C4-2B (cell line): ENCODE measurements at regions not wholly inside any gene's neighbourhood (a gene's known extent, or its start where the extent isn't known, plus 50 kb on each side); places are given as distances from the start of the nearest gene placed in this dataset.

ENCODE experiments used
- H3K27ac ChIP-seq: fragments of 450-650 bp; 2 replicates; pipeline ENCODE4 v1.5.1; 2017
- ZFX ChIP-seq: fragments of 450-650 bp; IDR thresholded peaks from 2 replicates; pipeline ENCODE4 v1.6.1; 2017
- TF ChIP-seq, protein P1 (sequence below): fragments of 450-650 bp; conservative IDR thresholded peaks from 2 replicates; pipeline ENCODE4 v1.5.1; 2017; ENCODE audit warnings: mild to moderate bottlenecking

DNA sequence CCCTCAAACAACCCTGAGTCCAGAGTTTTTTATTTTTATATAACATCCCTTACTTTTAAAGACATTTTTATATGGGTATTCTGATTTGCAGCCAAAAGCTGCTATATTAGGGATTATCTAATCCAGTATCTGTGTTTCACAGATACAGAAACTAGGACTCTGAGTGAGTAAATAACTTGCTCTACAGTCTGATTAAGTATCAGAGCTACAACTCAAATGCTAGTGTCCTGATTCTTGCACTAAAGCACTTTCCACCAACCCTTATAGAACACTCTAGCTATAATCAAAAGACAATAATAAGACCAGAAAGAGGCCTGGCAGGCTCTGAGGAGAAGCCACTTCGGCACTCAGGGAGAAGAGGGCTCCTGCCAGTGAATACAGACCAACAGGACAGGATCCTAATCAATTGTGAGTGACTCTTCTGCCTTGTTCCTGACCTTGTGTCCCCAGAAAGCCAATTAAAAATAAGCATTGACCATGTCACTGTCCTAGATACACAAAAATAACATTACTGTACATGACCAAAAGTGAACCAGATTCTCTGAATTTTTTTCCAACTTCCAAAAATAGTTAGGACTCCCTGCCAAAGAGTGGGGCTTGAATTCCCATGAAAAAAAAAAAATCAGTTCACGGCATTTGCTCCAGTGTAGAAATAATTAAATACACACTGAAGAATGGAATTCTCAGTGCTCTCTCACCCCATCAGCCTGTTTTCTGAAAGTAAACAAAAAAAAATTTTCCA, 63.6 kb upstream of the MAP3K1 start:
- TF ChIP-seq, protein P1, sequence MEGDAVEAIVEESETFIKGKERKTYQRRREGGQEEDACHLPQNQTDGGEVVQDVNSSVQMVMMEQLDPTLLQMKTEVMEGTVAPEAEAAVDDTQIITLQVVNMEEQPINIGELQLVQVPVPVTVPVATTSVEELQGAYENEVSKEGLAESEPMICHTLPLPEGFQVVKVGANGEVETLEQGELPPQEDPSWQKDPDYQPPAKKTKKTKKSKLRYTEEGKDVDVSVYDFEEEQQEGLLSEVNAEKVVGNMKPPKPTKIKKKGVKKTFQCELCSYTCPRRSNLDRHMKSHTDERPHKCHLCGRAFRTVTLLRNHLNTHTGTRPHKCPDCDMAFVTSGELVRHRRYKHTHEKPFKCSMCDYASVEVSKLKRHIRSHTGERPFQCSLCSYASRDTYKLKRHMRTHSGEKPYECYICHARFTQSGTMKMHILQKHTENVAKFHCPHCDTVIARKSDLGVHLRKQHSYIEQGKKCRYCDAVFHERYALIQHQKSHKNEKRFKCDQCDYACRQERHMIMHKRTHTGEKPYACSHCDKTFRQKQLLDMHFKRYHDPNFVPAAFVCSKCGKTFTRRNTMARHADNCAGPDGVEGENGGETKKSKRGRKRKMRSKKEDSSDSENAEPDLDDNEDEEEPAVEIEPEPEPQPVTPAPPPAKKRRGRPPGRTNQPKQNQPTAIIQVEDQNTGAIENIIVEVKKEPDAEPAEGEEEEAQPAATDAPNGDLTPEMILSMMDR: no peak
- no peak for TF ChIP-seq ZFX
- H3K27ac ChIP-seq: no peak overlapping the region

DNA sequence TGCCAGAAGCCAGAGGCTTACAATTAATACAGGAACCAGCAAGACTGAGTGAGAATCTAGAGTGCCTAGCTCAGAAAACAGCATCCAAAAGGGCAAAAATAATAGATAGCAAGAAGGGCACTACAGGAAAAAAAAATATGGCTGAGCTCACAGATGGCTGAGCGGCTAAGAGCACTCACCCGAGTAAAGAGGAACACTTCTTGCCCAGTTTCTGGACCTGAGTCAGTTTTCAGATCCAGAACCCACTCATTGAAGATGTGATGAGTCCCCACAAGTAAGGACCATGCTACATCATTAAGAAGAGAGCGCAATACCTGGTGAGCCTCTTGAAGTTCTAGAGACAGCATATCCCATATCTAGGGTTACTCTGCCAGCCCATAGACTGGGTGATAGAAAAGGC, 65.5 kb upstream of the MAP3K1 start:
- H3K27ac ChIP-seq: no peak overlapping the region
- no peak for TF ChIP-seq ZFX

DNA sequence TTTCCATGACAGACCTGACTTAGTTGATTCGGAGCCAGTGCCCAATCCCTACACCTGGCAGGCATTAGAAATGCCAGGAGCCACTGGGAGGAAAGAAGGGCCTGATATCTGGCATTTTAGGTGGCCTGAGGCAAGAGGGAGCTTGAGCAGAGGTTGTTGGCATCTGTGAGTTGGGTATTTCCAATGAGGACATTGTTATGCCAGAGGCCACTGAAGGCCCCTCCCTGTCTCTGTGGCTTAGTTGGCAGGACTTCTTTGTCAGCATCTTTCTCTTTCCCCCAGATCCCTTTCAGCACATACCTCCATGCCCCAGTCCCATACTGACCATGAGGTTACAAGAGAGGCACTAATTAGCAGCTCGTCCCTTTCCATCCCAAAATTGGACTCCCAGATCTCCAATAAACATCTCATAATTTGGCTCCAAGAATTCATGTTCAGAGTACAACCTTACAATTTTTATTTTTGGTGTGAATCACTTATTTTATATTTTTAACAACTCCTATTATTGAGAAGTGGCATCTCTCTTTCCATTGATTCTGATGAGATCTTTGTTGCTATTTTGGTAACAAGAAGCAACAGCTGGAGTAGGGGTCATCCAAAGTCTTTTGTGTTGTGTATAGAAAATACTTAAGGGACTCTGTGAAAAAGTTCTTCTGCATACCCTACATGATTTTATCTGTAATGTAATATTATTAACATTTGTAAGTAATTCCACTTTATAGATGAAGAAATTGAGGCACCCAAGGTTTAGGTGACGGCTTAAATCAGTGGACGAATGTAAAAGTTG, 68.6 kb upstream of the MAP3K1 start:
- TF ChIP-seq ZFX: no peak
- TF ChIP-seq, protein P1: no peak
- H3K27ac ChIP-seq: no peak overlapping the region

DNA sequence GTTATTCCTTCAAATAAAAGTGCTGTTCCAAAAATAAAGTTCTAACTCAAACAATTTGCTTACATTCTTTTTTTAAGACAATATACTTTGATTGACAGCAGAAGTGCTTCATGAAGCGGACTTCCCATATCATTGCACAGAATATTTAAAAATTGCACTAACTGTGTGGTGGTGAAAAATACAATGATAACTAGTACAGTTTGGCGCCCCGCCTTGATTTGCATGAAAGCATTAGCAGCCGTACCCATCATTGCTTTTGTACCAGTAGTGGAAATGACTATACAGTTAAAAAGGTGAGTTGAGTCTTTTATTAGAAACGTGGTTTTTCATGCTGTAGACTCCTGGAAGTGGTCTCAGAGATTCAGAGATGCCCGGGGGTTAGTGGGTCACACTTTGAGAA, 69.5 kb upstream of the MAP3K1 start:
- no peak for TF ChIP-seq ZFX
- TF ChIP-seq, protein P1: no peak
- no peak overlapping the region for H3K27ac ChIP-seq

DNA sequence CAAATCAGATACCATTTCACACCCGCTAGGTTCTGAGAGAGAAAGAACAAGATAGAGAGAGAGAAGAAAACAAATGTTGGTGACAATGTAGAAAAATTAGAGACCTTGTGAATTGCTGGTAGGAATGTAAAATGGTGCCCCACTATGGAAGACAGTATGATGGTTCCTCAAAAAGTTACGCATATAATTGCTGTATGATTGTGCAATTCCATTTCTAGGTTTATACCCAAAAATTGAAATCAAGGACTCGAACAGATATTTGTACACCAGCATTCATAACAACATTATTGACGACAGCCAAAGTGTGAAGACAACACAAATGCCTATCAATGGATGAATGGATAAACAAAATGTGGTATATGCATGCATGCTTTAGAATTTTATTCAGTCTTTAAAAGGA, 74.5 kb upstream of the MAP3K1 start:
- H3K27ac ChIP-seq: no peak overlapping the region
- no peak for TF ChIP-seq ZFX
- TF ChIP-seq, protein P1: no peak

DNA sequence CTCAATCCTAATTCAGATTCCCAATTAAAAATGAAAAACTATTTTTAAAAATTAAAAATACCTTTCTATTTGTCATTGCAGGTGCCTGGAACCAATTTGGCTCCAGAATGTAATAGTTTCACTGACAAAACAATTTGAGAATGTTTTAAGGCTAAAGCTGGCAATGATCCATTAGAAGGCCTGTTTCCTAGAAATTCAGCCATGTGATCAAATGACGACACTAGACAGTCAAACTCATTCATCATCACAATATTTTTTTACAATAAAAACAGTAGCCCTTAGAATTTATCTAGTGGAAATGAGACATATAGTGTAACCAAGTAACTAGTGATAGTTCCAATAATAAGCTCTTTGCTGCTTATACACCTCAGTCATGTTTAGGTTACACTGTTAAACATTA, 75.4 kb upstream of the MAP3K1 start:
- no peak for TF ChIP-seq ZFX
- TF ChIP-seq, protein P1: no peak
- H3K27ac ChIP-seq: no peak overlapping the region

DNA sequence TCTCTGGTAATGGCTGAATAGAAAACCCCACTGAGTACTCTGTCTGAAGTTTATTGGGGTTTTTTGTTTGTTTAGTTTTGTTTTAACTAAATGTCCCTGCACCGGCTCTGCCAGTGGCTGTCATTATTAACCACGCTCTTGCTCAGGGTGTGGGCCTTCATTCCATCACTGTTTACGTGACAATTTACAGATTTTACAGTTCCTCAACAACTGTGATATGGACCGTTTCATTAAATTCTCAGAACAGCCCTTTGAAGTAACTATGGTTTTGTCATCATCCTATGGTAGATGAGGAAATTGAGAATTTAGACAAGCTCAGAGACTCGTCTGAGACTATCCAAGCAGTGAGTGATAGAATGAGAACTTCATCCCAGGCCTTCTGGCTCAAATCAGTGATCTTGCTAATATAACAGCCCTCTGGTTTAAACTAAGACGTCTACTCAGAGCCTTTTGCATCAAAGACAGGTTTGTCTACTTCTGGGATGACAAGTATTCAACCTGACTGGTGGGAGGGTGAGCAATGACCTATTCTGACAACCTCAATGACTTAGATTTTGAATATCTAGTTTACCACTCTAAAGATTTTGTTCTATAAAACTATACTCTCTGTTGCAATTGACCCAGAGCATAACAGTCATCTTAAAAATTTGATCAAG, 77.3 kb upstream of the MAP3K1 start:
- no peak overlapping the region for H3K27ac ChIP-seq
- TF ChIP-seq, protein P1: no peak
- no peak for TF ChIP-seq ZFX
